Bone marrow (tissue), 2 donors: ENCODE measurements at regions not wholly inside any gene's neighbourhood (a gene's known extent, or its start where the extent isn't known, plus 50 kb on each side); places are given as distances from the start of the nearest gene placed in this dataset.
"Not testable (repeated sequence)": the region's sequence is repeated elsewhere in the genome, so short reads cannot be mapped to it uniquely, and the experiment has no call there.

ENCODE experiments used
- DNase-seq, 2 donors: peaks; one replicate each; lab custom pipeline; 2025; lab: John Stamatoyannopoulos, UW

DNA sequence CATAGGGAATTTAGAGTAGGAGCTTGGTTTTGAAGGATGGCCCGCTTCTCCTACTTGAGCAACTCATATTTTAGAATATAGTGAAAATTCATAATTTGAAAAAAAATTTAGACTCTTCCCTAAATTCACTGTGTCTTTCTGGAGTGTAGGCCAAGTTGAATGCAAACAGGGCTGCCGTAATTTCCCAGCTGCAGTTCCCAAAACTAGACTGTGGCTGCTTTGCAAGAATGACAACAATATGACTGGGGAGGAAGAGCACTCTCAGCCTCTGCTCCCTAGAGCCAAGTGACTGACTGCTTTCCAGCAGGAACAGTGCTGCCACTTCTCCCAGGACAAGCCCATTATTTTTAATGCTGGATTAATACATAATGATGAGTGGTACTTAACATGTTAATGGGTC, 209.0 kb downstream of the RHOU start:
- DNase-seq, result no peak

DNA sequence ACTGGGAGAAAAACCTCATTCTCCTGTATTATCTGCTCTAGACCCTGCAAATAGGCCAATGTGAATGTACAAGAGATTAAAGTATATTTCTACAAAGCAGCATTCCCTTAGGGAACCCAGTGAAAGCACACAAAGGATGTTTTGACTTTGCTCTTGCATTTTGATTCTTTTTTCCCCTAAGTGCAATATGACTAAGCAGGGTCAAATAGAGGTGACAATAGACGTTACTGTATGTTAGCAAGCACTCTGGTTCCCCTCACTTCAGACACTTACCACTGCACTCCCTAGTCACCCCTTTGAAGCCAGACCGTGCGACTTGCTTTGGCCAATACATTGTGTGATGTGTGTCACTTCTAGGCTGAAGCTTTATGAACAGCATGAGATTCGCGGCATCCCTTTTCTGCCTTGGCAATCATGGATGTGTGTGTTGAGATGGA, 209.7 kb downstream of the RHOU start:
- DNase-seq, result no peak

DNA sequence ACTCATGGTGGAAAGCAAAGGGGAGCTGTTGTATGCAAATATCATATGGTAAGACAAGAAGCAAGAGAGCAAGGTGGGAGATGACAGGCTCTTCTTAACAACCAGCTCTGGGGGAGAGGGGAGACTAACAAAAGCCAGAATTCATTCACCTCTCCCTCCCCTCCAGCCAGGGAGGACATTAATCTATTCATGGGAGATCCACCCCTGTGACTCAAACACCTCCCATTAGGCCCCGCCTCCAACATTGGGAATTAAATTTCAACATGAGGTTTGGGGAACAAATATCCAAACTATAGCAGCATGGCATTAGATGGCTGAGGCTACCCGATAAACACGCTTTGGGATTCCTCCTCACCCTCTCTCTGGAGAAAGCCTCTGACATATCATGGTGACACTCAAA, 210.6 kb downstream of the RHOU start:
- no peak for DNase-seq

DNA sequence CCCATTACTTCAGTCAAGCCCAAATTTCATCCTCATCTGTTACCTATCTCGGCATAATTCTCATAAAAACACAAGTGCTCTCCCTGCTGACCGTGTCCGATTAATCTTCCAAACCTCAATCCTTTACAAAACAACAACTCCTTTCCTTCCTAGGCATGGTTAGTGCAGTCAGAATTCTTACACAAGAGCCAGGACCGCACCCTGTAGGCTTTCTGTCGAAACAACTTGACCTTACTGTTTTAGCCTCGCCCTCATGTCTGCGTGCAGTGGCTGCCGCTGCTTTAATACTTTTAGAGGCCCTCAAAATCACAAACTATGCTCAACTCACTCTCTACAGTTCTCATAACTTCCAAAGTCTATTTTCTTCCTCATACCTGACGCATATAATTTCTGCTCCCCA, 214.3 kb downstream of the RHOU start:
- DNase-seq, result not testable (repeated sequence)

DNA sequence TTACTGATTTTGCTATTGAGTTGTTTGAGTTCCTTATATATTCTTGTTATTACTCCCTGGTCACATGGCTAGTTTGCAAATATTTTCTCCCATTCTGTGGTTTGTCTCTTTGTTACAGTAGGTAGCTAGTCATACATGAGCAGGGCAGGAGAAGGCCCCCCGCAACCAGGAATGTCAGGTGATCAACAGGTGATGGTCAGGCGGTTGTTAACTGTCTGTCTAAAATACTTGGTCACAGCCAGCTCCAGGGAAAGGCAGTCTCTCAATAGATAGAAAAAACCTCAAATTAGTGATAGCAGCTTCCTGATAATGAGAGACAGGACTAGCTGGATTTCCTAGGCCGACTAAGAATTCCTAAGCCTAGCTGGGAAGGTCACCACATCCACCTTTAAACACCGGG, 217.9 kb downstream of the RHOU start:
- DNase-seq, result no peak

DNA sequence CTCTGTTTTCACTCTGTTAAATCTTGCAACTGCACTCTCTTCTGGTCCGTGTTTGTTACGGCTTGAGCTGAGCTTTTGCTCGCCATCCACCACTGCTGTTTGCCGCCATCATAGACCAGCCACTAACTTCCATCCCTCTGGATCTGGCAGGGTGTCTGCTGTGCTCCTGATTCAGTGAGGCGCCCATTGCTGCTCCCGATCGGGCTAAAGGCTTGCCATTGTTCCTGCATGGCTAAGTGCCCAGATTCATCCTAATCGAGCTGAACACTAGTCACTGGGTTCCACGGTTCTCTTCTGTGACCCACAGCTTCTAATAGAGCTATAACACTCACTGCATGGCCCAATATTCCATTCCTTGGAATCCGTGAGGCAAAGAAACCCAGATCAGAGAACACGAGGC, 218.5 kb downstream of the RHOU start:
- not testable (repeated sequence) for DNase-seq

DNA sequence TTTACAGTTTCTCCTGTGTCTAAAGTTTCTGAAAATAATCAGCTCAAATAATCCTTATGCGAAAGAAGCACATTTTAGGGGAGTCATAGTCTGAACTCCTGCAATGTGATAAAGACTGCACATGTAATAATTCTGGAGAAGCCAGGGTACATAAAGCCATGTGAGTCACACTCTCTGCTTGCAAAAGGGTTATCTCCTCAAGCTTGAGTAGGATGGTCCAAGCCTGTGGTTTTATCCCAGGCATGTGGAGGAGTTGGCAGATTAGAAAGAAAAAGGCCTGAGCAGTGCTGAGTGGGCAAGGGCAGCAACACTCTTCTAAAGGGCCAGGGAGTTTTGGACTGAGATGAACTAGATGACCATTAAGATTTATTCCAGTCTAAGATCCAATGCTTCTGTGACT, 220.4 kb downstream of the RHOU start:
- no peak for DNase-seq

DNA sequence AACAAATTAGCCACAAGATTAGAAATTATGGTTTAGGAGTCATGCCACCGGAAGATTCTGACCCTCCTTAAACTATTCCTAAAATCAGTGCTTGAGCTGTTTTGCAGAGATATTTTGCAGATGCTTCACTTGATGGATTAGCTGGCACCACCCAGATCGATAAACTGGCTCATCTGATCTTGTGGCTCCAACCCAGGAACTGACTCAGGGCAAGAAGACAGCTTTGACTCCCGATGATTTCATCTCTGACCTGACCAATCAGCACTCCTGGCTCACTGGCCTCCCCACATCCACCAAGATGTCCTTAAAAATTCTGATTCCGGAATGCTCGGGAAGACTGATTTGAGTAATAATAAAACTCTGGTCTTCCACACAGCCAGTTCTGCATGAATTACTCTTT, 221.6 kb downstream of the RHOU start:
- no peak for DNase-seq

DNA sequence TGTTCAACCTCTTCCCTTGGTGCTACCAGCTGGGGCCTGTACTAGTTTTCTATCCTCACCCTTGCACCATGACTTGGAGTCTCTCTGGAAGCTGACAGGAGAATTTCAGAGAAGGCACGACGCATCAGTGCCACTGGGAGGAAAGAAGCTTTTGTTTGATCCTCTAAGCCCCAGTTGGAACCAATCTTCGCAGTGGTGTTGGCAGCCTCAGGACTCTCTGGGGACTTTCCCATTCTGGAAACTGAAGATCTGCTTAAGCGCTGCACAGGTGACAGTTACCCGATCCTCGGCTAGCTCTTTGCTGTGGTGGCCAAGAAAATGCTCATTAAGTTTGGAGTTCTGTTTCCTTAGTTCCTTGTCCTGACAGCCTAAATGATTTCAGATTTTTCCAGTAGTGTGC, 222.3 kb downstream of the RHOU start:
- DNase-seq, result no peak

DNA sequence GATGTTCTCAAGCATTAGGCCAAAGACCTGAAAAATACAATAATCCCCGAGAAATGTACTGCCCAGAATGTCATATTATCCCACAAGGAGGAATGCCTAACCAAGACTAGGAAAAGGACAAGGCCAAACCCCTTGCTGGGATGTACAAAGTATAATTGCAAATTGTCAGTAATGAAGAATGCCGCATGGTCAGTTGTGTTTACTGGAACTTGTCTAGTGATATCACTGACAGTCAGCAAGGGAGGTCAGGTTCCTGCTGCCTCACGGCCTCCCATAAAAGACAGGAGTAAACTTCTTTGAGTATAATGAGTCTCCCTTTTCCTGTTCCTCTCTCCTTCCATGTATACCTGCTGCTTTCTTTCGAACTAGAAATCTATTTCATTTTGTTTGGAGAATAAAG, 222.8 kb downstream of the RHOU start:
- no peak for DNase-seq

DNA sequence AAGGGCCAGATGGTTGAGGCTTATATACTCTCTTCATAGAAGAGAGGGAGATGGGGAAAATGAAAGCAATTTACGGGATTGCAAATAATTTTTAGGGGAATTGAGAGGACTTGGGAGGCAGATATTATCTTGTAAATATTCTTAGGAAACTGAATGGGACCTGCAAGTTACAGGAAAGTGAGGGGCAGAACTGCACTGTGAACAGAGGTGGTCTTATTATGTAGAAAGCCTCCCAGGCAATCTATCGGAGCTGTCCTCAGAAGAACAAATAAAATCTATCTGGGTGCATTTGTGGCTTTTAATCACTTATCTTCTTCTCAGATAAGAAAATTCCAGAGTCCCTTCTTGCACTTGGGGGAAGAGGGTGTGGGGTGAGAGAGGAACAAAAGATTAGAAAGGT, 223.5 kb downstream of the RHOU start:
- no peak for DNase-seq

DNA sequence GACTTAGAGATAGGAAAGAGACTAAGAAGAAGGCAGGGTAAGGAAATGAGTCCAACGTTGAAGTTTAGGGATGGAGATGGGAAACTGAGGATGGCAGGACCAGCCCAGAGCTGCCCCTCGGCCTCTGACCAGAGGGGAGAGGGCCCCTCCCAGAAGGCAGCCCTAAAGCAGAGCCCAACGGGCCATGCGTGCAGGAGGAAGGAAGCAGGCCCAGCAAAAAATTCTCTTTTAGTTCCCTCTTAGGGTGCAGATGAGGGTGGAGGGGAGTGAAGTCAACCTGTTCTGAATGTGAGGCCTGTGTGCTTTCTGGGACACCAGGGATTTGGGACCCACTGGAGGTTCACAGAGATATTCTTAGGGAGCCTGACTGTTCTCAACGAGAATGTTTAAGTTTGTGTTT, 225.4 kb downstream of the RHOU start:
- no peak for DNase-seq

DNA sequence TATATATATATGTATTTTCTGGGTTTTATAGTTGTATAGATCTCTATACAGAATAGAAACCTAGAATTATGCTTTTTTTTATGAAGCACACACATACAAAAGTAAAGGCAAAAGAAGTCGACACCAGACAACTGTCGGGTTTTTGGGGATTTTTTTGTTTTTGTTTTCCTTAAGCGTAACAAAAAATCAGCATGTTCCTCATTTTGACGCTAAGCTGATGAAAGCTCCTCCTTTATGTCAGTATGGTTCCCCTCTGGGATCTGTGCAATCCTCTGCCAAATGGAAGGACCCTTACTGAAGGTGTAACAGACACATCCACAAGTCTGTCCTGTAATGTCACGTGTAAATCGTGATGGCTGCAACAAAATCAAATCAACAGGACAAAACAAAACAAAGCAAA, 226.2 kb downstream of the RHOU start:
- no peak for DNase-seq

DNA sequence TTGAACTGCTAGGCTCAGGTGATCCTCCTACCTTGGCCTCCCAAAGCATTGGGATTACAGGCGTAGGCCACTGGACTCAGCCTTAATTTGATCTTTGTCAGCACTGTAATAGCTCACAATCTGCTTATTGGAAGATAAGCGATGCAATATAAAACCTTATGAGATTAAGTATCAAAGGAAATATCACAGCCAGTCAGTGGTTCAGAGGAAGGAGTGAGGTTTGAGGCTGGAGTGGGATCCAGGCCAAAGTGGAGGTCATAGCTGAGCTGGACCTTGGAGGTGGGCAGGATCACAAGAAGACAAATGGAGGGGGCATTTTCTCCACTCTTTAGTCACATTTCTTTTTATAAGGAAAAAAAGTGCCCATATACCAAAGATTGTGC, 228.5 kb downstream of the RHOU start:
- no peak for DNase-seq

DNA sequence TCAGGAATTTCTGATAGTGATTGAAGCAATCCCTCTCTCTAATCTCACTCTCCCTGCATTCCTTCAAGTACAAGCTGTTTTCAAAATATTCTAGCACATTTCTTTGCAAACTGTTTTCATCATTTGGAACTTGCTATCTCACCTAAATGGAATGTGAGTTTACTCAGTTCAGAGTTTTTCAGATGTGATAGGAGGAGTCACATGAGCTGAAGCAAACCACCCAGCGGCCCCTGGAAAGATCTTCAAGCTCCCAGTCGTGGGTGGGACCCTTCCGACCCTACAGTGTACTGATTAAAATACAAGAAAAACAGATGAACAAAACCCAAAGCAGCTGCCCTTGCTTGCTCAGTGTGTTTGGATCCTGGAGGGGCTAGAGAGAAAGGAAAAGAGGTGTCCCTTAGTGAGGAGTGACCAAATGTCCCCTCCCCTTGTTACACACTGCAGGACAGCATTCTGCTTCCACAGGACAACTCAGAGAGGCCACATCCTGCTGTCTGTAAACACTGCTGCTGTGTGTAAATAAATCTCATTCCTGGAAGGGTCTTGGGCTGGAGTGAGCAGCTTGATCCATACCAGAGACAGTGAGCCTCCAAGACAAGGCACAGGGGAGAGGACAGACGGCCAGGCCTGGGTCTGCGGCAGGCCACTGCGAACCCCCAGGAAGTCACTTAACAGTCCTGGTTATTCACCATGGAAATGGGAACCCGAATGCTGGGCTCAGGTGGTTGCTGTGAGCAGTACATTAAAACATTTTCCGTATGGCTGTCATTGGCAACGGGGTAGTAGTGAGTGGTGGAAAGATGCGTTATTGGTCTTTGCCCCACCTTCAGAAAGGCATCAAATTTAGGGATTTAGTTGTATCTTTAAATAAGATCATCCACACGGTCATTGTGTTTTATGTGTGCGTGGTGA, 229.2 kb downstream of the RHOU start:
- no peak for DNase-seq

DNA sequence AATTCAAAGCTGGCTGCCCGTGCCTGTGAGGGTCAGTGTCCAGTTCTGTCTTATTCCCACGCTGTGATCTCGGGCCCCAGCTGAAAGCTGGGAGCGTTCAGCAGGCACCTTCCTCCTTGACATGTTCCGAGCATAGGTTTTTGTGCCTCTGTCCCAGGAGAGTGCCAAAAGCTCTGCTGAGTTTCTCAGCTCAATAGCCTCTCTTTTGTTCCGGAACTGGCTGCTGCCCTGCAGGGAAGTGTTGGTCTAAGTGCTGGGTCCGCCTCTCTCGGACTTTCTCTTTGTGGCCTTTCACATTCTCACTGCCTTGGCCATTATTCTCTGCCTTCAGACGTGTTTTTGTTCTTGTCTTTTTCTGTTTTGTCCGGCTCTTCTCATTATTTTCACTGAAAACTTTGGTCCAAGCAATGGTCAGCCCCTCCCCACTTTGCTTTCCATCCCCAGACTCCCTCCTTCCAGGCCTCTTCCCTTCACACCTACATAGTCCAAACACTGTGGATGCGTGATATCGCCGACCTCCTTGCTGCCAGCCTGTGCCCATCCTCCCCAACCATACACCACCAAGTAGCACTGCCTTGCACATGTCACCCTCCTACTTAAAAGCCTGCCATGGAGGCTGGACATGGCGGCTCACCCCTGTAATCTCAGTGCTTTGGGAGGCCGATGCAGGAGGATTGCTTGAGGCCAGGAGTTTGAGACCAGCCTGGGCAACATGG, 233.8 kb downstream of the RHOU start:
- no peak for DNase-seq

DNA sequence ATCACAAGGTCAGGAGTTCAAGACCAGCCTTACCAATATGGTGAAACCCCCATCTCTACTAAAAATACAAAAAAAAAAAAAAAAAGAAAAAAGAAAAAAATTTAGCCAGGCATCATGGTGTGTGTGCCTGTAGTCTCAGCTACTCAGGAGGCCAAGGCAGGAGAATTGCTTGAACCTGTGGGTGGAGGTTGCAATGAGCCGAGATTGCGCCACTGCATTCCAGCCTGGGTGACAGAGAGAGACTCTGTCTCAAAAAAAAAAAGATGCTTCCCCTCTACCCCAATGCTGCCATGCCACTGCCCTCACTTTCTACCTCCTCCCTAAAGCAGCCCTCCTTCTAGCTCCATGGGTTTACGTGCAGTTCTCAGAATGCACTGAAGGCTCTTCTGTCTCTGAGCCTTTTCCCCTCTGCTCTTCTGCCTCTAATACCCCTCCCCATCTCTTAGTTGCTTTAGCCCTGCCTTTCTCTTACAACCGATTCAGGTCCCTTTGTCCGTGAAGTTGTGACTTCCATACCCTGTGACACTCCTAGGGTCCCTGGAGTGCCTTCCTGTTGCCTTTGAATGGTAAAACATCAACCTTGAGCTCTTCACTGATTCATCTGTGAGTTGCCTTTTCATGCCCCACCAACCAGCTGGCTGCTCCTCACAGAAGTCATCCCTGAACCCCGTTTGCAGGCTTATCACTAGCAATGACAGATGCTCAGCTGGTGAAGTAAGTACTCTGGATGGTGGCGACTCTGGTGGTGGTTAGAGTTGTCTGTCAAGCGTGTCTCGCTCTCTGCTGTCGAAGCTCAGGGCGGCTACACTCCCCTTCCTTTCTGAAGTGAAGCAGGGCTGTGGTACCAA, 234.9 kb downstream of the RHOU start:
- no peak for DNase-seq

DNA sequence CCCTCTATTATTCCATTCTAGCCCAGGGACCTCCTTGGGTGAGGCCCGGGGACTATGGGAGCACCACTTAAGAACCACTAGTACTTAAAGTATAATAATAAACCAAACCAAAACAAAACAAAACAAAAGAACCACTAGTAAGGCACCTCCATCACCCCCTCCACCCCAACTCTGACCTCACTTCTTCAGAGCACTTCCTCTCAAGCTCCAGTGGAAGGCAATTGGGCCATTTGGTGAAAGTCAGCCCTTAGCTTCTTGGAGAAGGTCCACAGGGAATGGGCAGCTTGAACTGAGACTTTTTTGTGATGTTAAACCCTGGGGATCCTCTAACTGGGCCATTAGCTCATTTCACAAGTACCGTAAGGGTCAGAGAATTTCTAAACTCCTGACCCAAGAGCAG, 237.3 kb downstream of the RHOU start:
- no peak for DNase-seq

DNA sequence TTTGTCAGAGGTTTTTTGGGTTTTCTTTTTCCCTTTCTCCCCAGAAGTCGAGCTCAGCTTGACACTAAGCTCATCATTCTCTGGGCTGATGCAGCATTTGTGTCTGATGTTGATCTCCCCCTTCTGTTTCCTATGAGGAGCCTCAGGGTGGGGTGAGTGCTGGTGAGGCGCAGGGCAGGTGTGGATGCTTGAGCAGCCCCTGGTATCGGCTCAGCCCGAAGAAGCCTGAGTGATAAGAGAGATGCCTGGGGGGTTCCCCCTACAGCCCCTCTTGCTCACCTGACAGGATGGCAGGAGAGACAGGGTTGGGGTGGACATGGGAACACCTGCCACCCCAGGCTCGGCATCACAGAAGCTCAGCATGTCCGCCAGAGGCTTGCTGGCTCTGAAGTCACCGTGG, 239.0 kb downstream of the RHOU start:
- no peak for DNase-seq

DNA sequence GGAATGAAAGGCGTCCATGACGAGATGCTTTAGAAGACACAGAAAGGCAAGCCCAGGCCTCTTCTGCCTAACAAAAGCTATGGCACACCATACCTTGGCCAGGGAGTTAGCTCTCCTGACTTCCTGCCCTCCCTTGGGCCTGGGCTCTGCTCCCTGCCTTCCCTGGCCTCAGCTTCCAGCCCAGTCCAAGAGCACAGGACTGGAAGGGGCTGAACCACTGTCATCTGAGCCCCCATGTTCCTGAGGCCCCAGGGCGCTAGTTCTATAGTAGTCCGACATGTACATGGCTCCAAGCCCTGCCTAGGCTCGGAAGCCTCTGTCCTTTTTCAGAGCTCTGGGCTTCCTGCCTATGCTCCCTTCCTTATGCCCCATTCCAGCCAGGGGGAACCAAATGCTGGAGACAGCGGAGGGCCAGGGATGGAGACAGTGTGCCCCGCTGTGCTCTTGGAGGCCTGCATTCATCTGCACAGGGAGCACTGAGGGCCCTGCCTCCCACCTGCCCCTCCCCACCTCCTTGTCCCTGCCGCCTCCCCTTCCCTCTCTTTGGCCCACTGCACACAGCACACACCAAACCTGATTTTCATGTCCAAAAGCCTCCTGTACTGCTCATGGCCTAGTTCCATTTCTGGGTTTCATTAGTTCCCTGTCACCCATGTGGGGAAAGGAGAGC, 240.1 kb downstream of the RHOU start:
- no peak for DNase-seq

DNA sequence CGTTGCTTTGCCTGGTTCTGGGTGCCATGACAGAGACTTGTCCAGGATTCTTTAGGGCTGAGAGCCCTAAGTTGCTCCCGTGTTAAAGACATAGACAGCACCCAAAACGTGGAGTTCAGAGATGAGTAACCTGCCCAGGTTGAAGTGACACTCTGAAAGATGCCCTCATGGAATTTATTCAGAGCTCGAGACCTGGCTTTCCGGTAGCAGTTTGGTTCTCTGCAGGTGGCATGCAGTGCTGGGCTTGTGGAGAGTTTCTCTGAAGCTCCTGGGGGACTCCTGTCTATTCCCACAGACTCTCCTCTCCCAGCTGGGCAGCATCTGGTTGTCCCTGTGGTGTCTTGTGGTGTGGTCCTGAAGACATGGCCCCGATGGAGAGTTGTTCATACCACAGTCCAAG, 241.0 kb downstream of the RHOU start:
- no peak for DNase-seq

DNA sequence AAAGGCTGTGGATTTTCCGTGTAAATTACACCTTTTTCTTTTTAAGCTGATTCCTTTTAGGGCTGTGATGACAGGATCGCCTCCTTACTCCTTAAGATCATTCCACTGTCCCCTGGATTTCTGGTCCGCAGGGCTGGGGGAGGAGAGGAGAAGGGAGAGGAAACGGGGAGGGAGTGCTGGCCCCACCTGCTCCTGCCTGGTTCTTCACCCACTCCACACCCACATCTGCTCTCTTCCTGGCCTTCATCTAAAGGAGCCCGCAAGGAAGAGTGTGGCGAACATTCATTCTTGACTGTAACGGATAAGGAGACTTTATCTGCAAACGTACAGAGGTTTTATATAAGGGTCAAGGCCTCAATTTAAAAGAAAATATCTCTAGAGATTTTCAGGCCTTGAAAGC, 242.0 kb downstream of the RHOU start:
- no peak for DNase-seq
